LNCaP clone FGC (cell line): ENCODE measurements at regions not wholly inside any gene's neighbourhood (a gene's known extent, or its start where the extent isn't known, plus 50 kb on each side); places are given as distances from the start of the nearest gene placed in this dataset.

Experiments
- DNase-seq: peaks from one replicate; pipeline ENCODE4 v3.0.0-alpha.2; 2011; ENCODE audit warnings: low read depth
- H3K4me3 ChIP-seq: 2 replicates; pipeline ENCODE4 v1.5.1; 2011; ENCODE audit warnings: mild to moderate bottlenecking, low read depth, low read length, control low read depth
- TF ChIP-seq, protein P1 (sequence below): IDR thresholded peaks from 2 replicates; pipeline ENCODE4 v1.5.1; 2012; ENCODE audit warnings: mild to moderate bottlenecking; ENCODE audit not compliant: control insufficient read depth, insufficient read depth; ENCODE audit errors: extremely low read depth

DNA sequence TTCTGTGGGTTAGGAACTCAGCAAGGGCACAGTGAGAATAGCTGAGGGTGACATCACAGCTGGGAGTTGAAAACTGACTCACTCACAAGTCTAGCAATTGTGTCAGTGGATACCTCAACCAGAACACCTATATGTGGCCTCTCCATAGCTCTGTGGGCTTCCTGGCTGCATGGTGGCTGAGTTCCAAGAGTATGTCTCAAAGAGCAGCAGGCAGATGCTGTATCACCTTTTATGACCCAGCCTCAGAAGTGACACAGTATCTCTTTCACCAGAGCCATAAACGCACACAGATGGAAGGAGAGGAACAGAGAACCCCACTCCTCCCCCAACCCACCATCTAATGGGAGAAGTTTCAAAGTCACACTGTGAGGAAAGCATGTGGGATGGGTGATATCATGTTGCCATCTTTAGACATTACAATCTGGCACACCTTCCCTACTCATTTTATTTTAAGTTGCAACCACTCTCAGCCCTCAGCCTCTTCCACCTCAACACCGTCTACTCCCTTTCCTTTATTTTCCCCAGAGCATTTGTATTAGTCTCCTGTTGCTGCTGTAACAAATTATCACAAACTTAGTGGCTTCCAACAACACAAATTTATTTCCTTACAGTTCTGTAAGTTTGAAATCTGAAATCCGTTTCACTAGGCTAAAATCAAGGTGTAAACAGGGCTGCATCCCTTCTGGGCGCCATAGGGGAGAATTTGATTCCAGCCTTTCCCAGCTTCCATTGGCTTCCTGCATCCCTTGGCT lies 134.6 kb upstream of the SPATS2L start:
- no peak overlapping the region for H3K4me3 ChIP-seq
- TF ChIP-seq, protein P1, sequence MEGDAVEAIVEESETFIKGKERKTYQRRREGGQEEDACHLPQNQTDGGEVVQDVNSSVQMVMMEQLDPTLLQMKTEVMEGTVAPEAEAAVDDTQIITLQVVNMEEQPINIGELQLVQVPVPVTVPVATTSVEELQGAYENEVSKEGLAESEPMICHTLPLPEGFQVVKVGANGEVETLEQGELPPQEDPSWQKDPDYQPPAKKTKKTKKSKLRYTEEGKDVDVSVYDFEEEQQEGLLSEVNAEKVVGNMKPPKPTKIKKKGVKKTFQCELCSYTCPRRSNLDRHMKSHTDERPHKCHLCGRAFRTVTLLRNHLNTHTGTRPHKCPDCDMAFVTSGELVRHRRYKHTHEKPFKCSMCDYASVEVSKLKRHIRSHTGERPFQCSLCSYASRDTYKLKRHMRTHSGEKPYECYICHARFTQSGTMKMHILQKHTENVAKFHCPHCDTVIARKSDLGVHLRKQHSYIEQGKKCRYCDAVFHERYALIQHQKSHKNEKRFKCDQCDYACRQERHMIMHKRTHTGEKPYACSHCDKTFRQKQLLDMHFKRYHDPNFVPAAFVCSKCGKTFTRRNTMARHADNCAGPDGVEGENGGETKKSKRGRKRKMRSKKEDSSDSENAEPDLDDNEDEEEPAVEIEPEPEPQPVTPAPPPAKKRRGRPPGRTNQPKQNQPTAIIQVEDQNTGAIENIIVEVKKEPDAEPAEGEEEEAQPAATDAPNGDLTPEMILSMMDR, result no peak
- no peak for DNase-seq

DNA sequence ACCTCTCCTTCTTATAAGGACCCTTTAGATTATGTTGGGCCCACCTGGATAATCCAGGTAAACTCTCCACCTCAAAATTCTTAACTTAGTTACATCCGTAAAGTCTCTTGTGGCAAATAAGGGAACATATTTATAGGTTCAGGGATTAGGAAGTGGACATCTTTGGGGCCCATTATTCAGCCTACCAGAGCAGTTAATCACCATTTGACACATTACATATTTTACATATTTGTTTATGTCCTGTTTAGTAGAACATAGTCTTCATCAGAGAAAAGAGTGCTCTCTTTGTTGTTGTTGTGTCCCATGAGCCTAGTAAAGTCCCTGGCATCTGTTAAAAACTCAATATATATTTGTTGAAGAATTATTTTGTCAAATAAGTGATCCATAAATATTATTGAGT lies 134.0 kb upstream of the SPATS2L start:
- DNase-seq, result no peak
- no peak overlapping the region for H3K4me3 ChIP-seq
- TF ChIP-seq, protein P1, result no peak

DNA sequence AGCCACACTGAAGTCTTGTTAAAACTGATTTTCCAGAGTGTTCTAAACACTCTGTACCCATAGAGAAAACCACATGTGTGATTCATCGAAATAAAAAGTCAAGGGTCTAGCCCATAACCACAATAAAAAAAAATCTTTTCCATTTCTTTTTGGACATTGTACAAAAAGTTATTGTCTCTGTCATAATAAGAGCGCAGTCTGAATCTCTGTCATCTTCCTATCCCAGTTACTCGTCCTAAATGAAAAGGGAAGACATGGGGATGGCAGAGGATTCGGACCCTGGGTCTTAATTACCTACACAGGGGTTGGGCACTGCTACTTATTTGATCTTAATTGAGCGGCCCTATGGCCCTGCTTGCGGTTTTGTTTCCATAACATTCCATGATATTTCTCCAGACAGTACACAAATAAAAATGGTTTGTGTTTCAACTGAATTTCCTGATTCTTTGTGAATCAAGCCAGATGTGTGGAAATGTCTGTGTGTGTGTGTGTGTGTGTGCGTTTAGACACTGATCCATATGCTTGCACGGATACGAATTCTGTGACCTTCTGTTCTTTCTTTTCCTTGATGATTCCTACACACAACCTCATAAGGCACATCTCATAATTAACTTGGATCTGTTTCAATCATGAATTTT lies 133.4 kb upstream of the SPATS2L start:
- DNase-seq, result no peak
- TF ChIP-seq, protein P1, result no peak
- H3K4me3 ChIP-seq, result no peak overlapping the region

GRCh38 chr2:200173691-200174090 lies 132.8 kb upstream of the SPATS2L start:
- DNase-seq, result no peak
- H3K4me3 ChIP-seq, result no peak overlapping the region
- TF ChIP-seq, protein P1, result no peak

- DNase-seq, result no peak
- TF ChIP-seq, protein P1, result no peak
- H3K4me3 ChIP-seq, result no peak overlapping the region
These were observed 131.9 kb upstream of the SPATS2L start for GRCh38 chr2:200174433-200175216.

DNA sequence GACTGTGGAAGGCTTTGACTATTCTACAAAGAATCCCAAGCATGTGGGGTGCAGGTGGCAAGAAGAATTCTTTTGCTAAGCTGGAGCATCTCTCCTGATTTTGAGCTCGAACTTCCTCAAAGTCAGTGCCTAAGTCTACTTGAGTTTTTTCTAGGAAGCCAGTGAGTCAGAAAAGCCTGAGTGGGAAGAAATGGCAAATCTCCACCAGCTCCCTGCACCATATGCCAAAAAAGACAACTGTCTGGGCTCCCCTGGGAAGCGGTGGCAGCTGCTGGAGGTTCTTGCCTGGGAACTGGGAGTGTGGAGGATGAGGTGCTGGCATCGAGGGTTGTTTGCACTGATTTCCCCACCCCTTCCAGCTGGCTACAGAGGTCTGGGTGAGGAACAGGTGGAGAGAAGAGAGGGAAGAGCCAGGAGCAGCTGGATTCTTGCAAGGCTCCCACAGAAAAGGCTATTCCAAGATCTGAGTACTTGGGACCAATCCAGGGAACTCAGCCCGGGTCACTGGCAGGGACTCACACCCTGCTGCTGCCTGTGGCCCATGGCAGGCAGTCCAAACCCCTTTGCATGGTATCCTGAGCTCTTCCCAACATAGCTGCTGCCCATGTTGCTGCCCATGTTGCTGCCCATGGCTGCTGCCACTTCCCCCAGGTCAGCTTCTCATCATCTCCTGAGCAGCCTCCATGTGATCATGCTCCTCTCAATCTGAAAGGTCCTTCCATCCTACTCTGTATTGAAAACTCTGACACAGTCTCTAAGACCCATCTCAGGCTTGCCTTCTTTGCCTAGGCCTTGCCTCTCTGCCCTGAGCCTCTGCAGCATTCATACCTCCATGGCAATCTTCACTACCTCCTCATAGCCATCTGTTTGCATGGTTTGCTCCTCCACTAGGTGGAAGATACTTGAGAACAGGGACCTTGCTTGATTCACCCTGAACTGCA lies 128.3 kb upstream of the SPATS2L start:
- DNase-seq, result no peak
- no peak overlapping the region for H3K4me3 ChIP-seq
- TF ChIP-seq, protein P1, result no peak
